NCI-H446 (cell line): ENCODE measurements at regions not wholly inside any gene's neighbourhood (a gene's known extent, or its start where the extent isn't known, plus 50 kb on each side); places are given as distances from the start of the nearest gene placed in this dataset.

ENCODE experiments used
- DNase-seq, 2 experiments: peaks; one replicate each; lab custom pipeline; 2025; lab: John Stamatoyannopoulos, UW

- no peak for DNase-seq
Measured at GRCh38 chr18:75677696-75678455, 250.4 kb upstream of the SMIM21 start.

- DNase-seq: no peak
Measured at GRCh38 chr18:75660932-75661331, 233.4 kb upstream of the SMIM21 start.

GRCh38 chr18:75659535-75660023 is 232.1 kb upstream of the SMIM21 start:
- DNase-seq: no peak

GRCh38 chr18:75658330-75658729 is 230.8 kb upstream of the SMIM21 start:
- no peak for DNase-seq

GRCh38 chr18:75656563-75657247 is 229.2 kb upstream of the SMIM21 start:
- no peak for DNase-seq

GRCh38 chr18:75656035-75656434 is 228.5 kb upstream of the SMIM21 start:
- DNase-seq: no peak

- no peak for DNase-seq
Measured at GRCh38 chr18:75654851-75655751, 227.6 kb upstream of the SMIM21 start.

GRCh38 chr18:75654386-75654785 is 226.9 kb upstream of the SMIM21 start:
- no peak for DNase-seq

GRCh38 chr18:75652528-75652927 is 225.0 kb upstream of the SMIM21 start:
- no peak for DNase-seq

- DNase-seq: no peak
Measured at GRCh38 chr18:75644871-75645270, 217.4 kb upstream of the SMIM21 start.

- DNase-seq: no peak
Measured at GRCh38 chr18:75643083-75643482, 215.6 kb upstream of the SMIM21 start.

- DNase-seq: no peak
Measured at GRCh38 chr18:75639472-75639831, 211.9 kb upstream of the SMIM21 start.

- DNase-seq: no peak
Measured at GRCh38 chr18:75638776-75639471, 211.4 kb upstream of the SMIM21 start.

- no peak for DNase-seq
Measured at GRCh38 chr18:75638223-75638775, 210.8 kb upstream of the SMIM21 start.

GRCh38 chr18:75635096-75635495 is 207.6 kb upstream of the SMIM21 start:
- no peak for DNase-seq

GRCh38 chr18:75625966-75626365 is 198.5 kb upstream of the SMIM21 start:
- DNase-seq: no peak

- no peak for DNase-seq
Measured at GRCh38 chr18:75624869-75625268, 197.4 kb upstream of the SMIM21 start.

GRCh38 chr18:75621818-75622217 is 194.3 kb upstream of the SMIM21 start:
- DNase-seq: no peak

- no peak for DNase-seq
Measured at GRCh38 chr18:75618146-75618545, 190.6 kb upstream of the SMIM21 start.

GRCh38 chr18:75612456-75612855 is 185.0 kb upstream of the SMIM21 start:
- DNase-seq: no peak

- no peak for DNase-seq
Measured at GRCh38 chr18:75607701-75608100, 180.2 kb upstream of the SMIM21 start.

GRCh38 chr18:75592527-75592926 is 165.0 kb upstream of the SMIM21 start:
- DNase-seq: no peak
